Activated CD4-positive, alpha-beta T cell treated with anti-CD3 and anti-CD28 coated beads, Interleukin-10, Interleukin-2, amounts not matched to agents 100 ng/mL and 50 ng/mL, durations not matched to agents 16 hours and 8 hours (primary cell): ENCODE measurements at regions not wholly inside any gene's neighbourhood (a gene's known extent, or its start where the extent isn't known, plus 50 kb on each side); places are given as distances from the start of the nearest gene placed in this dataset.
A peak's percentile ranks its signal among the peaks of the same experiment; 100 is the strongest.

Source experiments
- DNase-seq: peaks from one replicate; pipeline ENCODE4 v3.0.0-alpha.2; 2020

GRCh38 chr4:55175779-55176231, 50.4 kb upstream of the KDR start:
- no peak for DNase-seq

GRCh38 chr4:55176497-55176896, 51.1 kb upstream of the KDR start:
- no peak for DNase-seq

- DNase-seq: no peak
Observed at GRCh38 chr4:55177461-55177860, 52.1 kb upstream of the KDR start.

- no peak for DNase-seq
Observed at GRCh38 chr4:55178226-55179005, 53.0 kb upstream of the KDR start.

DNA sequence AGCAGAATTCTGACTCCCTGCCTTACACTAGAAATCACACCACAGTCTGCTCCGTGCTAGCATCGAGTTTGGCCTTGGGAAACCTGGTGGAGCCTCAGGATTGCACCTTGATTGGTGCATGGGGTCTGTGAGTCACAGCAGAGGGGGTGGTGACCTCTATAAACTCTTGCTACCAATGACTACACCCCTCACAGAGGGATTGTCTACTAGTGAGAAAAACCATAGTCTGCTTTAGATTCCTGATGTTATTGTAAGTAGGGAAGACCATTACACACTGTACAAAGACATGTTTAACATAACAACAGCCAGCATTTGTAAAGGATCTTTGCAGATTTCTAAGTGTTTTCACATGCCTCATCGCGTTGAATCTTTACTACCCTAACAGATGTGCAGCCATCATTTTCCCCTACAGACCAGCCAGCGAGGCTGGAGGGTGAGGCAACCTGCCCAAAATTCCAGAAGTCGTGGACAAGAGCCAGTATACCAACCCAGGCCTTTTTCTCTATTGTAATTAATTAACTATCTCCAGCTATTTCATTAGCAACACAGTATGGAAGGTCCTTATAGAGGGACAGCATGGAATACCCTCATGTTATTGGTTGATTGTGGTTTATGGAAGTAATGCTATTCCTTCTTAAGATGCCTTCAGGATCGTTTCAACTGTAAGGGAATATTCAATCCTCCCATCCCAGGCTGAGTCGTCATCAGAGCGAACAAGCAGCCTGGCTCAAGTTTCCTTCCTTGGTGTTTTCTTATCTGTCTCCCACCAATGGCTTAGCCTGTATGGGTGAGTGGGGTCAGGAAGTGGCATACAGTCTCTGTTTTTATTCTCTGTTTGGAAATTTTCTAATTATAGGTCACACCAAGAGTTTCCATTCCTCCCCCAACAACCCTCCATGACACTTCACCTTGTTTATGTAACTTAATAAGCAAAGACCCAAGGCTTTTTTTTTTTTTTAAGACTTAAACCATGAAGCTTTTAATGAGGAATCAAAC, 55.9 kb upstream of the KDR start:
- no peak for DNase-seq

- DNase-seq: peak; percentile 1
Observed at GRCh38 chr4:55183926-55184599, 58.7 kb upstream of the KDR start.

DNA sequence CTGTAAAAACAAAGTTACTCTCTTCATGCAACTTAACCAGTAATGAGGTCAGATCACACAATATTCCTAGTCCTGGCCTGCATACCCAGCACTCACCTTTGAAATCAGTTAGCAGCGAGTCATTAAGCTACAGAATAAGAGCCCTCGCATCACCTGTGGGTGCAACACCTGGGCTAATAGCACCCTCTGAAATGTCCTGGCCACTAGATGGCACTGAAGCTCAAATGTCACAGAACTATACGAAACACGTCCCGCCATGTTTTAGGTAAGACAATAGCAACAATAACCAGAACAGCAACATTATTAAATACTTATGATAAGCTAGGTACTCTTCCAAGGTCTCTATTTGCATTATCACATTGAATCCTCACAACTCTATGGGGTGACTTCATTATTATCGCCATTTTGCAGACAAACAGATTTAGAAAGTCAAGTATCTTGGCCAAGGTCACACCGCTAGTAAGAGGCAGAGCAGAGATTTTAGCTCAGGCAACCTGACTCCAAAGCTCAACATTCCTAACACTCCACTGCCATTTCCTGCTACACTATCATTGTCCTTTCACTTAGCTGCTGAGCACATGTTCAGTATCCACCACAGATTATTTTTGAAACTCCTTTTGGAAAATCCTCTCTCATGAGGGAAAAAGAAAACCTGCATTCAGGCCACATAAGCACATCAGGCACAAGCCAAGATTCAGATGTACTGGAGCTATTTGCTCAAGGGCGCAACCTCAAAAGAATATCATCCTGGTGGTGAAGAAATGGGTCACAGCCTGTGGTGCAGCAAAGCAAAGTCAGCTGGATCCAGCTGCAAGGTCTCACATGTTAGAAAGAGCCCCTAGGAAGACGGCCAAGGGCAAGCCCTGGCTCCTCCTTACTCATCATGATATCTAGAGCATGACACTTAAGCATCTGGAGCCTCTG, 59.5 kb upstream of the KDR start:
- DNase-seq: peak; percentile 26

DNA sequence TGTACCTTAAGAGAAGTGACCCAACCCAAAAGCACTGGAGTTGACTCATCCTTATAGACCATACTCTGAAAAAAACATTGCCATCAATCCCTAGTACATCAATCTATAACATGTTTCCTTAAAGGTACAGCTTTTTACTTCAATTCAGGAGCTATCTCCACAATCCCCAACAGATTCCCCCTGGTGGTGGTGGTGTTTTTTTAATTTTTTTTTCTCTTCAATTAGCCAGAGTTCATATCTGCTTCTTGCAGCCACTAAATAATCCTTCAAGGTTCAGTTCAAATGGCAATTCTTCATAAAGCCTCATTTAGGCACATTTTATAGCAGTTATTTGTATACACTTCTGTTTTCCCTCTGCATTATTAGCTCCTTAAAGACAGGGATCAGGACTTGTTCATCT, 60.7 kb upstream of the KDR start:
- DNase-seq: no peak

- no peak for DNase-seq
Observed at GRCh38 chr4:55186700-55187099, 61.3 kb upstream of the KDR start.

GRCh38 chr4:55214172-55214571, 88.8 kb upstream of the KDR start:
- no peak for DNase-seq

DNA sequence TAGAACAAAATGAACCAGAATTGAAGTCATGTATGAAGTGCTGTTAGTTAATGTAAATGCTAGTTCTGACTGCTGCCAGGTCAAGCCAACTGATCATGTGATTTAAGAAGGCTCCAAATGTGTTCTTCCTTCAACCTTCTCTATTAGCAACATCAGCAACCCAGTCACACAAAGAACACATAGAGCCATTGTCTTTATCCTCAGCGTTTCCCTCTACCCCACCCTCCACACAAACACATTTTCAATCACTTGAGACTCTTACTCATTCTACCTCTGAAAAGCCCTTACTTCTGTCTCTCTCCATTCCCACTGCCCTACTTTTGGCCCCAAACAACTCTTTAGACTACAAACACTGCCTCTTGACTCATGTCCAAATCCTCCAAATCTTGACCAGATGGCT, 89.7 kb upstream of the KDR start:
- DNase-seq: no peak

- no peak for DNase-seq
Observed at GRCh38 chr4:55216863-55217635, 91.7 kb upstream of the KDR start.

GRCh38 chr4:55218041-55218440, 92.6 kb upstream of the KDR start:
- DNase-seq: no peak

GRCh38 chr4:55237839-55238238, 108.2 kb upstream of the SRD5A3 start:
- no peak for DNase-seq

GRCh38 chr4:55238407-55238806, 107.6 kb upstream of the SRD5A3 start:
- no peak for DNase-seq

DNA sequence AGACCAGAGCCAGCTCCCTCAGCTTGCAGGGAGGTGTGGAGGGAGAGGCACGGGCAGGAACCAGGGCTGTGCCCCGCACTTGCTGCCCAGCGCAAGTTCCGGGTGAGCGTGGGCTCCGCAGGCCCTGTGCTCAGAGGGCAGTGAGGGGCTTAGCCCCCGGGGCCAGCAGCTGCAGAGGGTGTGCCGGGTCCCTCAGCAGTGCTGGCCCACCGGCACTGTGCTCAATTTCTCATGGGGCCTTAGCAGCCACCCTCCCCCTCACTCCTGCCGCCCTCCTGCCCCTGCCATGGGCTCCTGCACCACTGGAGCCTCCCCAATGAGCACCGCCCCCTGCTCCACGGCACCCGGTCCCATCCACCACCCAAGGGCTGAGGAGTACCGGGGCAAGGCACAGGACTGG, 104.6 kb upstream of the SRD5A3 start:
- DNase-seq: no peak

DNA sequence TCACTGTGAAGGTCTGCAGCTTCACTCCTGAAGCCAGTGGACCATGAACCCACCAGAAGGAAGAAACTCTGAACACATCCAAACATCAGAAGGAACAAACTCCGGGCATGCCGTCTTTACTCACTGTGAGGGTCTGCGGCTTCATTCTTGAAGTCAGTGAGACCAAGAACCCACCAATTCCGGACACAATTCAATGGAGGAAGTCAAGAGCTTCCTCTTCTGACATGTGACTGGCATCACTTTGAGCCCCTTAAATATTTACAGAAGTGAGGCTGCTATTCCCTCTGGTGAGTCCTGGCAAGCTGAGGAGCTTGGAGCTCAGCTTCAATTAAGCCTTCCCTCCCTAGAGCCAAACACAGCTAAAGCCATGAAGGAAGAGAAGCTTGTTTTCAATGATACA, 103.5 kb upstream of the SRD5A3 start:
- no peak for DNase-seq

DNA sequence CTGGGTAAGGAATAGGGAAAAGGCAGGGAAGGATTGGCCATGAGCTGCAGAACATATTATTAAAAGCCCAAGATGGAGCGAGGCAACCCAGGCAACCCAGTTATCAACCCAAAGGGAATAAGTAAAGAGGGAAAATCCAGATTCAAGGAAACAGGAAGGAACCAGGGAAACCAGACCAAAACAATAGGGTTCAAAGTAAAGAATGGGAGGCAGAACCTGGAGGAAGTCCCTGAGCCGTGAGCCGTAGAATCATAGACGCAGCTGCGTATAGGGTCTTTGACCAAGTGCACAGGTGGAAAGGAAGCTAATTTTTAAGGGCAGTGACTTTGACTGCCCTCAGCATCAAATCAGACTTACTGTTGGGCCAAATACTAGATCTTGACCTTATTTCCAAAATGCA, 98.5 kb upstream of the SRD5A3 start:
- no peak for DNase-seq

DNA sequence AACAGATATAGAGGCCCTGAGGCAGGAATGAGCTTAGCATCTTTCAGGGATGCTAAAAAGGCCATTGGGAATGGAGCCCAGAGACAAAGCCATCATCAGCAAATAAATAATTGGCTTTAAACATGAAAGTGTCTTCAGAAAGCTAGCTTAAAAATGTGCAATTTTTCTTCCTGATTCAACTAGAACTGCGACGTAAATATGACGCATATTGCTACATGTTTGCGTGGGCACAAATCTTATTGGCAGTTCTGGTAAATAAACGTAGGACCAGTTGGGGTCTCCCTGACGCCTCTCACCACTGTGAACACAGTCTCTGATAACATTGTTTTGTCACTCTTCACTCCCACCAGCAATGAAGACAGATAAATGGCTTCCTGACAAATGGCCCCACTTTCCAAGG, 97.3 kb upstream of the SRD5A3 start:
- no peak for DNase-seq

DNA sequence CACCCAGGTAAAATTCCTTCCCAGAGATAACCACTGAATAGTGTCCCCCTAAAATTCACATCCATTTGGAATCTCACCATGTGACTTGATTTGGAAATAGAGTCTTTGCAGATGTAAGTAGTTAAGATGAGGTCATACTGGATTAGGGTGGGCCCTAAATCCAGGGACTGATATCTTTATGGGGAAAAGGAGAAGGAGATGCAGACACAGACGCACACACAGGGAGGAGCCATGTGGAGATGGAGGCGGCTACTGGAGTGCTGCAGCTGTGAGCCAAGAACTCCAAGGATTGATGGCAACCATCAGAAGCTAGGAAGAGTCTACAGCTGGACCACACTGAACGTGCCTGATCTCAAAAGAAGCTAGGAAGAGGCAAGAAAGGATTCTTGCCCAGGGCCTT, 96.6 kb upstream of the SRD5A3 start:
- DNase-seq: no peak

DNA sequence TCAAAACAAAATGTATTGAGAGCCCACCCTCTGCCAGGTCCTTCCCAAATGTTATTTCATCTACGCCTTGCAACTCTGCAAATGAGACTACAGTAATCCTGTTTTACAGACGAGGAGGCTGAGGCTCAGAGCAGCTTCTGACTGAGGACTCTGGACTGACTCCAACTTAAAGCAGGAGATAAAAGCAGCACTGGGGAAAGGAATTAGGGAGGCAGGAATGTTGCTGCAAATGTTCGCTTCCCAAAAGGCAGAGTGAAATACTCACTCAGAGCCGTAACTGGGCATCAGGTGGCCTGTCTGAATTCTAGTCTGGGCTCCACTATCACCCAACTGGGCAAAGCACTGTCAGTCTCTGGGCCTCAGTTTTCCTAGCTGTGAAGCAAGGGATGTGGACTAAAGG, 94.7 kb upstream of the SRD5A3 start:
- no peak for DNase-seq
